Fibroblast of lung (primary cell): ENCODE measurements at regions not wholly inside any gene's neighbourhood (a gene's known extent, or its start where the extent isn't known, plus 50 kb on each side); places are given as distances from the start of the nearest gene placed in this dataset.

Experiments used
- DNase-seq, 2 donors: peaks; one replicate each; pipeline versions ENCODE4 v3.0.0 to v3.0.0-alpha.2; 2010; ENCODE audit warnings: low read depth in 2 of 2
- H2AFZ ChIP-seq: 2 replicates; pipeline ENCODE4 v1.5.1; 2012; ENCODE audit warnings: low read length, control low read depth, inconsistent platforms
- H3K27ac ChIP-seq: 2 replicates; pipeline ENCODE4 v1.5.1; 2011; ENCODE audit warnings: low read length, control low read depth; ENCODE audit not compliant: insufficient read depth
- H3K27me3 ChIP-seq: 2 replicates; pipeline ENCODE4 v1.5.1; 2011; ENCODE audit warnings: mild to moderate bottlenecking, low read length; ENCODE audit not compliant: control insufficient read depth, insufficient read depth
- H3K36me3 ChIP-seq: 2 replicates; pipeline ENCODE4 v1.5.1; 2011; ENCODE audit warnings: low read length; ENCODE audit not compliant: control insufficient read depth, insufficient read depth
- H3K4me1 ChIP-seq: 2 replicates; pipeline ENCODE4 v1.5.1; 2011; ENCODE audit warnings: low read length; ENCODE audit not compliant: control insufficient read depth, insufficient read depth; ENCODE audit errors: extremely low read depth
- H3K4me2 ChIP-seq: 2 replicates; pipeline ENCODE4 v1.5.1; 2011; ENCODE audit warnings: low read length, control low read depth; ENCODE audit not compliant: insufficient read depth; ENCODE audit errors: extremely low read depth
- H3K4me3 ChIP-seq, 4 experiments: fragments of 200-600 bp in 1 of 4; sonication (generic) in 1 of 4; replicated peaks in 1 of 4; 2 replicates each; pipeline ENCODE4 v1.5.1; 2011 to 2016; ENCODE audit warnings: low read length in 4 of 4, low read depth in 3 of 4, mild to moderate bottlenecking in 3 of 4, control low read depth in 2 of 4, inconsistent platforms in 1 of 4, mixed read lengths in 1 of 4; ENCODE audit not compliant: insufficient read depth in 1 of 4; ENCODE audit errors: control extremely low read depth in 1 of 4
- H3K79me2 ChIP-seq: 2 replicates; pipeline ENCODE4 v1.5.1; 2012; ENCODE audit warnings: mild to moderate bottlenecking, low read length, inconsistent platforms; ENCODE audit not compliant: control insufficient read depth, insufficient read depth
- H3K9ac ChIP-seq: 2 replicates; pipeline ENCODE4 v1.5.1; 2011; ENCODE audit warnings: mild to moderate bottlenecking, low read length, control low read depth; ENCODE audit not compliant: insufficient read depth
- H3K9me3 ChIP-seq: 2 replicates; pipeline ENCODE4 v1.5.1; 2012; ENCODE audit warnings: low read depth, low read length; ENCODE audit not compliant: control insufficient read depth, insufficient read depth
- H4K20me1 ChIP-seq: 2 replicates; pipeline ENCODE4 v1.5.1; 2011; ENCODE audit warnings: low read length; ENCODE audit not compliant: control insufficient read depth, insufficient read depth; ENCODE audit errors: extremely low read depth
- EZH2 ChIP-seq: IDR thresholded peaks from 2 replicates; pipeline ENCODE4 v1.5.1; 2012; ENCODE audit warnings: low read length, control low read depth, mild to moderate bottlenecking; ENCODE audit errors: missing control alignments
- TF ChIP-seq, protein P1 (sequence below), 2 donors: IDR thresholded peaks in 1 of 2; conservative IDR thresholded peaks in 1 of 2; 1 replicate in 1 of 2; 2 replicates in 1 of 2; pipeline ENCODE4 v1.5.1; 2011 to 2012; ENCODE audit warnings: low read length in 2 of 2, control low read depth in 1 of 2, inconsistent platforms in 1 of 2, low read depth in 1 of 2, mild to moderate bottlenecking in 1 of 2

DNA sequence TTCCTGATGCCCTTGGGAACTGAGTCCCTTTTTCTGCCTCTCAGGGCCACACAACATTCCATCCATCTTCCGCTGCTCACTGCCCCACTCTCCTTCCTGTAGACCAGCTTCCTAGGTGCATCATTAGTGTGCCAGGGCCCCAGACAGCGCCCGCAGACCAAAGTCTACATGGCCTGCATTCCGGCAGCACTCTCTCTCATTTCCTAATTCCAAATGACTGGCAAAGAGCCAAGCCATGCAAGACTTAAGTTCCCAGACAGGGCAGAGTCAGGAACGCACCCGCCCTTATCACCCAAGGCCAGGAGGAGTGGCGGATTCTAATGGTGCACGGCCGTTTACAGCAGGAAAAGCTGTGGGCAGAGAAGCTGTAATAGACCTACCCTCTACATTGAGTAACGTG lies 159.8 kb upstream of the ARID1B start:
- no peaks in the 10 kb centered on the region for H4K20me1 ChIP-seq
- TF ChIP-seq, protein P1, sequence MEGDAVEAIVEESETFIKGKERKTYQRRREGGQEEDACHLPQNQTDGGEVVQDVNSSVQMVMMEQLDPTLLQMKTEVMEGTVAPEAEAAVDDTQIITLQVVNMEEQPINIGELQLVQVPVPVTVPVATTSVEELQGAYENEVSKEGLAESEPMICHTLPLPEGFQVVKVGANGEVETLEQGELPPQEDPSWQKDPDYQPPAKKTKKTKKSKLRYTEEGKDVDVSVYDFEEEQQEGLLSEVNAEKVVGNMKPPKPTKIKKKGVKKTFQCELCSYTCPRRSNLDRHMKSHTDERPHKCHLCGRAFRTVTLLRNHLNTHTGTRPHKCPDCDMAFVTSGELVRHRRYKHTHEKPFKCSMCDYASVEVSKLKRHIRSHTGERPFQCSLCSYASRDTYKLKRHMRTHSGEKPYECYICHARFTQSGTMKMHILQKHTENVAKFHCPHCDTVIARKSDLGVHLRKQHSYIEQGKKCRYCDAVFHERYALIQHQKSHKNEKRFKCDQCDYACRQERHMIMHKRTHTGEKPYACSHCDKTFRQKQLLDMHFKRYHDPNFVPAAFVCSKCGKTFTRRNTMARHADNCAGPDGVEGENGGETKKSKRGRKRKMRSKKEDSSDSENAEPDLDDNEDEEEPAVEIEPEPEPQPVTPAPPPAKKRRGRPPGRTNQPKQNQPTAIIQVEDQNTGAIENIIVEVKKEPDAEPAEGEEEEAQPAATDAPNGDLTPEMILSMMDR (conservative IDR thresholded peaks at IDR 0.05 in 1 of 2, IDR thresholded peaks at IDR 0.05 in 1 of 2; ENCODE audit: low read depth in 1 of 2, low read length in 2 of 2) = no peak
- no peak for TF ChIP-seq EZH2
- peak; percentile 42 to 59 for DNase-seq

DNA sequence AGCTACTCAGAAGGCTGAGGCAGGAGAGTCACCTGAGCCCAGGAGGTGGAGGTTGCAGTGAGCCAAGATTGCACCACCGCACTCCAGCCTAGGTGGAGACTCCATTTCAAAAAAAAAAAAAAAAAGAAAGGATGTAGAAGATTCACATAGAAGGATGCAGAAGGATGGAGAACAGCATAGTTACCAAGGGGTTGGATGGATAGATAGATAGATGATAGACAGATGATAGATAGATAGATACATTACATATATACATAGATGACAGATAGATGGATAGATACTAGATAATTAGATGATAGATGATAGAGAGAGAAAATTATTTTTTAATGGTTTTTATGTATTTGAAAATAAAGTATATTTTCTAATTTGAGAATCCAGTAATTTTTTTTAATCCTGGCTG lies 160.7 kb upstream of the ARID1B start:
- H3K4me1 ChIP-seq = no peaks in the 10 kb centered on the region
- DNase-seq = no peak

More for the DNA sequence above, 159.8 kb upstream of the ARID1B start:
- Histone ChIP-seq H3K4me1 (no peaks in the 10 kb centered on the region), H3K79me2 (no peaks in the 10 kb centered on the region), H3K27me3 (no peaks in the 10 kb centered on the region), H3K36me3 (no peaks in the 10 kb centered on the region), H3K9ac (no peak overlapping the region), H3K27ac (no peak overlapping the region), H2AFZ (no peak overlapping the region), H3K4me2 (no peak overlapping the region), H3K4me3 (no peak overlapping the region), H3K9me3 (no peaks in the 10 kb centered on the region)

DNA sequence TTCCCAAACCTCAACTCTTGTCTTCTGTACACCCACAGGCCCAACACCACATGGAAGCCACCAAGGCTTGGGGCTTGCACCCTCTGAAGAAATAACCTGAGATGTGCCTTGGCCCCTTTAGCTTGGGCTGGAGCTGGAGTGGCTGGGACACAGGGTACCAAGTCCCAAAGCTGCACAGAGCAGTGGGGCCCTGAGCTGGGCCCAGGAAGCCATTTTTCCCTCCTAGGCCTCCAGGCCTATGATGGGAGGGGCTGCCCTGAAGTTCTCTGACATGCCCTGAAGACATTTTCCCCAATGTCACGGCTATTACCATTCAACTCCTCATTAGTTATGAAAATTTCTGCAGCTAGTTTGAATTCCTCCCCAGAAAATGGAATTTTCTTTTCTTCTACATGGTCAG lies 163.2 kb upstream of the ARID1B start:
- Histone ChIP-seq H3K4me2 (no peak overlapping the region), H2AFZ (no peak overlapping the region), H3K9me3 (no peaks in the 10 kb centered on the region), H3K9ac (no peak overlapping the region), H3K27me3 (no peaks in the 10 kb centered on the region), H3K4me1 (no peaks in the 10 kb centered on the region), H3K36me3 (no peaks in the 10 kb centered on the region), H3K79me2 (no peaks in the 10 kb centered on the region), H3K27ac (no peak overlapping the region), H3K4me3 (no peak overlapping the region), H4K20me1 (no peaks in the 10 kb centered on the region)
- no peak for DNase-seq
- no peak for TF ChIP-seq EZH2
- TF ChIP-seq, protein P1 (conservative IDR thresholded peaks at IDR 0.05 in 1 of 2, IDR thresholded peaks at IDR 0.05 in 1 of 2; ENCODE audit: low read depth in 1 of 2, low read length in 2 of 2) = no peak

More for the DNA sequence above, 160.7 kb upstream of the ARID1B start:
- no peak for TF ChIP-seq EZH2
- TF ChIP-seq, protein P1 (conservative IDR thresholded peaks at IDR 0.05 in 1 of 2, IDR thresholded peaks at IDR 0.05 in 1 of 2; ENCODE audit: low read depth in 1 of 2, low read length in 2 of 2) = no peak
- no peak overlapping the region for H3K27ac ChIP-seq
- no peak overlapping the region for H3K9ac ChIP-seq
- no peak overlapping the region for H3K4me2 ChIP-seq
- H3K27me3 ChIP-seq = no peaks in the 10 kb centered on the region
- H3K4me3 ChIP-seq = no peak overlapping the region
- no peaks in the 10 kb centered on the region for H3K9me3 ChIP-seq
- H3K79me2 ChIP-seq = no peaks in the 10 kb centered on the region
- no peak overlapping the region for H2AFZ ChIP-seq
- no peaks in the 10 kb centered on the region for H4K20me1 ChIP-seq
- no peaks in the 10 kb centered on the region for H3K36me3 ChIP-seq
